Embryonic facial prominence (tissue), 1 donor: ENCODE measurements at regions not wholly inside any gene's neighbourhood (a gene's known extent, or its start where the extent isn't known, plus 50 kb on each side); places are given as distances from the start of the nearest gene placed in this dataset.
"Not testable (repeated sequence)": the region's sequence is repeated elsewhere in the genome, so short reads cannot be mapped to it uniquely, and the experiment has no call there.

ENCODE experiments used
- DNase-seq: peaks from one replicate; pipeline ENCODE4 v3.0.0-alpha.2; 2016; ENCODE audit errors: extremely low spot score

DNA sequence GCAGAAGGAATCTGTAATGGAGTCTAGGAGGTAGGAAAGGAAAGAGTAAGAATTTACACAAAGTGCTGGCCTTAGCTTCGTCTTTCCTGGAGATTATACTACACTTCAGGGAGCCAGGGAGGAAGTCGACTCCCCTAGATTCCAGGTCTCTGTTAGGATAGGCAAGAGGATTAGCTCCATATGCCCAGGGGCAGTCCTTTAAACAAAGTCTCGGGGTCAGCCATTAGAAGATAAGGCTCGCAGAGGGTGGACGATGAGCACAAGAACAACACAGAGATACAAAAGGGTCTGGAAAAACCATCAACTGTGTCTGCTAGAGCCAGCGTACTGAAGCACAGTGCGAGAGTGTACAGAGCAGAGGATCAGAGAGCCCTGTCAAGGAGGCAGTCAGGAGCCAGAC lies 344.7 kb upstream of the TNC start:
- no peak for DNase-seq

DNA sequence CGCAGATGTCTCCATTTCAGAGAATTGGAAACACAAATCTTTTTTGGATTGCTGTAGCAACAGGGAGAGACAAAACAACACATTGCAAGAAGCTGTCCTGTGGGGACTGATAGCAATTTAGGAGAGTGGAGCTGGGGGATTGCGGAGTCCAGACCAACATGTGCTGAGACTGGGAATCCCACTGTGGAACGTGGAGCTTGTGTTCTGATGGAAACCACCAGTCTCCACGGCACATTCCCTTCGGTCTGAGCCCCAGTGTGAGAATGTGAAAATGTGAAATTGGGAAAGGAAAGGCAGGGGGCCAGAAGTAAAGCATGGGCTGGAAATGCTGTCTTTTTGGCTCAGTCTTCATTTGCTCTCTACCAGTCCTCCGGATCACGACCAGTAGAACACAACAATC lies 348.8 kb upstream of the TNC start:
- peak; percentile 80 for DNase-seq

DNA sequence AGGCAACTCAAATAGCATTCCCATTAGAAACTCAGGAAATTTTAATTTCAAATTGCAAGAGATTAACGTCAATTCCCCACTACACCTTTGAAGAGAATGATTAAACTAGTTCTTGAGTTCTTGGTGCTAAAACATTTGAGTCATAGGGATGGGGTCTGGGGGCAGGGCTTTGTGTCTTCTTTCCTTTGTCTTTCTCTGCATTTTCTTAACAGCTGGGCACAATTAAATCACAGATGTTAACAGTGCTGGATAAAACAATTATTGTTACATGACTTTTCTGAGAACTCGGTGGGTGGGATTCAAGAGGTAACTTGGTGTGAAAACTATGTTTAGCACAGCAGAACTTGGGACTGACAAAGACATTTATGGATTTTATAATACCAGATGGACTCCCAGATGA lies 351.9 kb upstream of the TNC start:
- DNase-seq: no peak

DNA sequence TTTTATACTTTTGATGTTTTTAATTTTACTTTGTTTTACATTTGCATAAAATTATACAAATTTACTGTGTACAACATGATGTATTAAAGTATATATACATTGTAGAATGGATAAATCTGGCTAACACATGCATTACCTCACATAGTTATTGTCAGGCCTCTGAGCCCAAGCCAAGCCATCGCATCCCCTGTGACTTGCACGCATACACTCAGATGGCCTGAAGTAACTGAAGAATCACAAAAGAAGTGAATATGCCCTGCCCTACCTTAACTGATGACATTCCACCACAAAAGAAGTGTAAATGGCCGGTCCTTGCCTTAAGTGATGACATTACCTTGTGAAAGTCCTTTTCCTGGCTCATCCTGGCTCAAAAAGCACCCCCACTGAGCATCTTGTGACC lies 355.1 kb upstream of the TNC start:
- not testable (repeated sequence) for DNase-seq

DNA sequence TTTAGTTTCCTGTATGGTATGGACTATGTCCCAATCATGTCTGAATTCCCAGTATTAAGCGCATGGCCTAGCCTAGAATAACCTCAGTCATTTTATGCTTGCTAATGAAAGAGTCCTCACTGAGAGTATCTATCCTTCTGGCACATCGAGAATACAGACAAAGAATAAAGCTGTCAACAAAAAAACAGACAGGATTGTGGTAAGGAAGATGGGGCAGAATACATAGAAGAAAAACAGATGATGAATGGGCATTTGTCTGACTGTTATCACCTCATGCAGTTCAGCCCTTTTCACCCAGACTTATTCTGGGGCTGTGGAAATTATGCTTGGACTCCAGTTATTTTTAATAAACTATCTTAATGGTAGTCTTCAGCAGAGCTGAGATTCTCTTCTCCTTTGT lies 363.8 kb upstream of the TNC start:
- DNase-seq: no peak

DNA sequence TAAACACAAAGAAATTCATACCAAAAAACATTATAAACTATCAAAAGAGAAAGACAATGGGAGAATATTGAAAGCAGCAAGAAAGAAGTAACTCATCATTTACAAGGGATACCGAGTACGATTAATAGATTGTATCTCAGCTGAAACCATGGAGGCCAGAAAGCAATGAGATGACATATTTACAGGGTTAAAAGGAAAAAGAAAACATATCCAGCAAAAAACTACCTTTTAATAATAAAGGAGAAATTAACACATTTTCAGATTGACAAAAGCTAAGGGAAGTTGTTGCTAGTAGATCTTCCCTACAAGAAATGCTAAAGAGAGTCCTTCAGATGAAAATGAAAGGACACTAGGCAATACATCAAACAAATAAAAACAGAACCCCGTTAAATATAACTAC lies 364.8 kb upstream of the TNC start:
- DNase-seq: no peak

DNA sequence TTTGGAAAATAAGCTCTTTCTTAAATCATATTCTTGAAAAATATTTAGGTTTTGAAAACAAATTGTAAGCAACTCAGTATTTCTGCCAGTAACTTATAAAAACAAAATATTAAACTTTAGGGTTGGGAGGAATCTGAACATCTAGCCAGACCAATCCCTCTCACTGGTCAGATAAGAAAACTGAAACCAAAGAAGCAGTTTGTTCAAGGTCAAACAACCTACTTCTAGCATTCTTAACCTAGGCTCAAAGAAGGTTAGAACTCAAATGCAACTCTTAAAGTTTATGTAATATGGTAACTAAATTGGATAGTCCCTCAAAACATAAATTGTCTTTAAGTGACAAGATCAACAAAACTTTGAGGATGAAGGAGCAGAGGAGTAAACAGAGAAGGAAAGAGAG lies 374.9 kb upstream of the TNC start:
- DNase-seq: no peak

DNA sequence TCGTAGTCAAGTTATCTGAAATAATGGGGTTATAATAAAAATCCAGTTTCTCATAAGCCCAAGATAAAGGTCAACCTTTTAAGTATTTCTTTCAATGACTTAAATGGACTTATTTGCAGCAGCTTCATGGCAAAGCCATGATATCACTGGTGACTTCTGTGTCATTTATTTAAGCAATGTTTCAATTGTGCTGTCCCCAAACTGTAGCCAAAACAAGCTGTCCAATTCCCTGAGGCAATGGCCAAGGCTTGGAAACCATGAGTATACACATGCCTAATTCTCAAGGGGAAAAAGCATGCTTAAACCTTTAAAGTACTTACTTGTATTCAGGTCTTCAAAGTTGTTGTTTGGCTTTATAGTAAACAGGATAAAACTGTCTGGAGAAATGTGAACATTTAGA lies 376.4 kb upstream of the TNC start:
- DNase-seq: no peak

DNA sequence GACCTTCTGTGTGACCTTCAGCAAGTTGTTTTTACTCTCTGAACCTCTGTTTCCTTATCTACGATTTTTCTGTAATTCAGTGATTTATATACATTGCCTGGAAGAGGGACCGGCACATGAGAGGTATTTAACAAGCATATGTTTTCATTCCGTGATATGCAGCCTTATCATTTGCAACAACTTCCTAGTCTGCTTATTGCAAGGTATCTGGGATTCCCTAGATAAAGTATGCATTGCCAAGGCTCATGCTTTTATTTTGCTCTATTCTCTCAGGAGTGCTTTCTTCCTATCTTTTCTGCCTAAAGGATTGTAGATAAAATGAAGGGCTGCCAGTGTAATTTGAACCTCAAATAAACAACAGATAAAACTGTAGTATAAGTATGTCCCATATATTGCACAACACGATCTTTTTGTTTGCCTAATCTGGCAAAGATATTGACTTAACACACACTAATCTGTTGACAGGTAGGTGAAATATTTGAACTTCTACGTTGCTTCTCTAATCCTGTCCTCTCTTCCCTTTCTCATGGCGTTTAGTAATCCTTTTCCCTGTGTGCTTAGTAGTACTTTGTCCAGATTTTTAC lies 377.2 kb upstream of the TNC start:
- no peak for DNase-seq

DNA sequence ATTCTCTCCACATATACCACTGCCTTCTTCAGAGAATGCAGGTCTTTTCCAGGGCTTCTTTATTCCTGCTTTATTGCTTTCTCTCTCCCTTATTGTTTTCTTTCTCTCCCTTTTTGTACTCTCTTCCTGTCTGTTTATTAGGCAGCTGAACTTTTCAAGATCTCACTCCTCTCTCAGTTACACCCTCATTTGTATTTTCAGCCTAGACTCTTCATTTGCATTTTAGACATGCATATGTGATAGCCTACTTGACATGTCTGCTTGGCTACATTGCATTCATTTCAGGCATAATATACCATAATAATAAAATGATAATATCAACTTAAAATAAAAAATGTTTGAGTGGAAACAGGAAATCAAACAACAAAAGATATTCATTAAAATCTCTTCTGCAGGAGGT lies 377.9 kb upstream of the TNC start:
- no peak for DNase-seq

DNA sequence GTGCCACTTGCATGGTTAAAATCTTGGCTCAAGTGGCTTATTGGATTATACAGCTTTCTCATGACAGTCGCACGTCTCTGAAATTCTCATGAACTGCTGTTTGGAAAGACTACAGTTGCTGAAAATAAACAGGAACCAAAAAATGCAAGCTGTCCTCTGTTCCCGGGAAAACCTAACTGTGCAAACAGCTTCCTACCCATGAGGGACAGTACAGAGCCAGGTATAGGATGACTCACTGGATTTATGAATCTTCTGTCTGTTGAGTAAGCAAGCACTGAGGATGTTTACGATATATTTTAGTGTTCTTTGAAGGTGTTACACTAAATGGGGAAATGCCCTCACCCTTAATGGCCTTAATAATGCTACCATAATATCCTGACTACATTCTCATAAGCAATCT lies 380.3 kb upstream of the TNC start:
- DNase-seq: no peak

DNA sequence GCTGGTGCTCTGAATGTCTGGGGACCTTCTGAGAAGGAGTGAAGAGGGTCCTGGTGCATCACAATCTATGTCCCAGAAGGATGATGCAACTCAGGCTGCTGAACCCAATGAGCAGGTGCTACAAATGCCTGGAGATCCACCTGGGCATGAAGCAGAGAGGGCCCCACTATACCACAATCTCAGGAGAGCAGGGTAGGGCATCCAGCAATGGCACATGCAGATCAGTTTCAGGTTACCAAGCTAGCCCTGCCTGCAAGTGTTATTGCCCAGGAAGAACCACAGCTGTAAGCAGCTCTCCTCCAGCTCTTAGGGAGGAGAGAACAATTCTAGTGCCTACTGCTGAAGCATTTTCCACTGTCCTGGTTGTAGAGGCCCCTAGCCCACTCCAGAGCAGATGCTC lies 389.2 kb upstream of the TNC start:
- no peak for DNase-seq

DNA sequence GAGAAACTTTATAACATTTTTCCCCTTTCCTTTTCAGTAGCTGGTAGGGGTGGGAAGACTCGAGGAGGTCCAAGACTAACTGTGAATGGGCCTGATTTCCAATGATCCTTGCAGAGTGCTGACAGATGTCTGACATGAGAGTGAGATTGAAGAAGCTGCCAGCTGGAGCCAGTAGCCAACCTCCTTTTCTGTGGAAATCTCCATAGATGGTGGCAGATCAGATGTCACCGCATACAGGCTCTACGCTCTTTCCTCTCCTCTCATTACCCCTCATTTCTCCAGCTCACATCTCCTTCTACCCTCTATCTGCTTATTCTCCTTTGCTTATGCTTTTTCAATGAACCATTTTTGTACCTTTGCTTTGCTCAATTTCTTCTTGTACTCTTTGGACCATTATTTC lies 395.2 kb upstream of the TNC start:
- DNase-seq: no peak

DNA sequence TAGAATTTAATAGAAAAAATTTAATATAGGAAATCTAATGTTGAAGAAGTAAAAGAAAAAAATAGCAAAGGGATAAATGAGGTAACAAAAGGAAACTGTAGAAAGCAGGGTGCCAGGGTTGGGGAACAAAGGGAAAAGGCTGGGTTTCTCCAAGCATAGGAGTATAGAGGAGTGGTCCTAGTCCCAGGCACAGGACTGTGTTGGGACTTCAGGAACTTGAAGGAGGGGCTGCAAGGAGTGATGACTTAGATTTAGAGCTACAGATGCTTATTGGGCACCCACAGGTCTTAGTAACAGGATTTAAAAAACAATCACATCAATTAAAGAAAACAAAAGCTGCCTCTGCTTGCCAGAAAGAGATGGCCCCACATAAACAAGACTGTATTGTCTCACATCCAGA lies 396.5 kb upstream of the TNC start:
- DNase-seq: no peak

DNA sequence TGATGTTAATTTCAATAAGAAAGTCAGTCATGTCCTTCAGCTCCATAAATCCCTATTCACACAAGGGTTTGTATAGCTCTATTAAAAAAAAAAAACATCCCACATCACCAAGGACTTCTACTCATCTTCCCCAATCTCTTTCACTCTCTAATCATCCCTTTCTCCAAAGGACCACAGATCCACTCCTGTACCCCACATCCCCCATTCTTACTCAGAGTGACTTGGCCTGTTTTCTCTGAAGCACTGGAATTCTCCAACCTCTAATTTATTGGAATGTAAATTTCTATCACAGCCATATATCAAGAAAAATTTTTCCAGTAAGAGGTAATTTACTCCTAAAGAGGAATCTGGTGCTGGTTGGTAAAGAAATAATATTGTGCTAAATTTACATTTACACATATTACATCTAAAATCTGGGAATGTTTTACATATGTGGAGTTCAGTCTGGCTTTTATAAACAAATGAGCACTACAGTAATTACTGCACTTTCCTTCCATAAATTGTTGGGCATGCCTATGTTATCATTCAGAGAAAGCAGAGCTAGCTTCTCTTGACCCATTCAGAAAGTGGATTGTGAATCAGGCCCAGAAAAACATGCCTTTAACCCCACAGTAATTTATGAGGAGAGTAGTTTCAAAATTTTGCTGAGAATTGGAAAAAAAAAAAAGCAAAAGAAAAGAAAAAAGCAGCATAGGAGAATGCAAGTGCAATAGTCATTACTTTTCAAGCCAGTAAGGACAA lies 399.5 kb upstream of the TNC start:
- no peak for DNase-seq

DNA sequence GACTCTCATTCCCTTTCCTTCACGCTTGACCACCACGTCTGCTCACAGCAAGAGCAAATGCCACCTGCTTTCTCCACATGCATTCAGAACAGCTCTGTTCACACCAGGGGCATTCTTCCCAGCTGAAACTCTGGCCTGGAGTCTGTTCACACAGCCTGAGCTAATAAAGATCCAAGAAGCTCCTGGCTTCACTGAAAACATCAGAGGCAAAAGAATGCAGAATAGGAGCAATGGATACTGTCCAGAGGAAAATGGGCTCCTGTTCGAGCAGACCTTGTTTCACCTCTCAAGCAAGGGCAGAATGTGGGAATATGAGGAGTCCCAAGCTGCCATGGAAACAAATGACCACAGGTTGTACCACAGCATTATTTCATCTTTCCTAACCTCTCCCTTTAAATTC lies 402.7 kb upstream of the TNC start:
- no peak for DNase-seq

DNA sequence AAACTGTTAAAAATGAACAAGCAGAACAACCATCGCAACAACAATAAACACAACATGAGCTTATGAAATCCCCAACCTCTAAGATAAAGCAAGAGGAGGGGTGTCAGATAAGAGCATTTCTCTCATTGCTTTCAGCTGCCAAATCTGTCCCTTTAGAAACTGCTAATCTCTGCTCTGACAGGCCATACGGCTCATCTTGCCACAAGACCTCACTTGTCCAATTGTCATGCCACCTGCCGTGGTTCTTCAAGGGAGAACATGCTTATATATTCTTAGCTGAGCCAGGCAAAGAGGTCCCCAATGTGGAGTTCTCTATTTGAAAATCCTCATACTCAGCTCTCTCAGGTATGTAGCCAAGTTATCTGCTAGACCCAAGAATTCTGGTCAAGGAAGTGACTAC lies 405.0 kb upstream of the TNC start:
- no peak for DNase-seq

DNA sequence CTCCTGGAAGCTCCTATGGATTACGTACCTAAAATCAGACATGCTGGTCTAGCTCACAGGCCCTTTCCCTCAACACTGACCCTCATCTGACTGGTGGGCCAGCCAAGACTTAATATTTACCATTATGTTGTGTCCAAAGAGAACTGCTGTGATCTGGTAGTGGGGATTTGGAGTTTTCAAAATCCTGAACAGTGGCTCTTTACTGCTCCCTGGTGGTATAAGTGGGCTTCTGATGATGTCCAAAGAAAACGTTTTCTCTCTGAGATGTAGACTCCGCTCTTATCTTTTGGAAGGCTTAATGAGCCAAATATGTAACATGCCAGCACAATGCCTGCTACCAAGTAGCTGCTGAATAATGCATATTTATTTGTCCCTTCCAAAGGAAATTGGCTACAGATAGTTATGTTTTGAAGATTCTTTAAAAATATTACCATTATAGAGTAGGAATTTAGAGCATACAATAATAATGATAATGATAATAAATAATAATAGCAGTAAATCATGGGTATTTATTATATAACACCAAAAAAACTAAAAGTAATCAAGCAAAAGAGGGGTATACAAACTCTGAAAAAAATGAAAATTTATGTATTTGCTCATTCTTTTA lies 406.6 kb upstream of the TNC start:
- peak; percentile 80 for DNase-seq

DNA sequence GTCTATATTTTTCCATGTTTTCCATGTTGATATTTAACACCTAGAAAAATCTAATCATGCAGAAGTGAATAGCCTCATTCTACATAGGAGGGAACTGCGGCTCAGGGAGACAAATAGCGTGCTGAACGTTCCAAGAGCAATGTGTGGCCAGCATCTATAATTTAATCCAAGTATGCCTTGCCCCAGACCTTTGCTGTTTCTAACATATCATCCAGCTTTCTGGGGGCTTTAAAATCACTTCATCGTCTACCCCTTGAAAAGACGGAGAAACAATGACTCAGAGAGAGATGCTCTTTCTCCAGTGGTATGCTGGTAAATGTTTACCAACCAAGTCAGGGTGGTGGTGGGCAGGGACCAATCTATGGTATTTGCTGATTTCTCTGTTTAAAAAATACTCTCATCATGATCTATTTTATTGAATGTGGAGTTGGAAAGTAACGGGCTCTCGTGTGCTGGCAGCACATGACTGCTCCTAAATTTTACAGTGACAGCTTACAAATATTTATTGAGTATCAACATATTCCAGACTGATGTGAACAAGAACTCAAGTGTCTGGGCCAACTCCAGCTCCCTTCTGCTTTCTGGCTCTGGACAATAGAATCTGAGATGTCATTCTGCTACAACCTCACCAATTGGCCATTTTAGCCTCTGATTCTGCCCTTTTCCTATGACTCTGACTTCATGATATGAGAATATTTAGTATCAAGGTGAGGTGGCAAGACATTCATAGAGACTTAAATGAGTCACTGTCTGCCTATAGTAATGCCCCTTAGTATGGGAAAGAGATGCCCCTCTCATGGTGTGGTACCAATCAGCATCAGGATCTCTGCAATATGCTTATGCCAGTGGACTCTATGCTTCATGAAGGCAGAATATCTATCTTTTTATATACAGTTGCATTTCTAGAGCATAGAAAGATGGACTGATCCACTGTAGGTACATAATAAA lies 407.4 kb upstream of the TNC start:
- DNase-seq: no peak

DNA sequence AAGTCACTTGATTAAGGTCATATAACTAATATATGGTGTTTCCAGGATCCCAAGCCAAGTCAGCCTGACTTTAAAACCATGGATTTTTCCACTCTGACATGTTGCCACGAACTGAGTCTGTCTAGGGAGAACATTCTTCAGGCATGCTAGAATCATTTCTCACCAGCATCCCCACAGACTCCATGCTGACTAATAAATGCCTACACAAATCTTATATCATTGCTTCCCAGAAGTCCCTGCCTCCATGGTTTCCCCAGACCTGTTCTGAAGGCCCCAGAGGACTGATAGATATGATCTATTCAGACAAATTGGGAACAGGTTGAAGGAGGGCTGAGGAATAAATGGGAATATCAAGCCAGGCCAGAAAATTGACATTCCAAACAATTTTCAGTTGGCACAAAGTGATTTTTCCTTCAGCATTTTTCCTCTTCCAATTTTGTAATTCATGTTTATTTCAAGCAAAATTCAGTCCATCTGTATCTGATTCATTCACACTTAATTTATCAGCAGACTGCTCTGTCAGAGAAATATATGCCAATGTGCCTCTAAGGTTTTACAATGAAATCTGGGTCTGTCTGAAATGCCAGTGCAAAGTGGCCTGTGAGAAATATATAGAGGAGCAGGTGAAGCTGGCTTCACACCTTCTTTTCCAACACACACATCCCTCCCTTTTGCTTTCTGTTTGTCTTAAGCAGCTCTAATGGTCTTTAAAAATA lies 413.6 kb upstream of the TNC start:
- no peak for DNase-seq

DNA sequence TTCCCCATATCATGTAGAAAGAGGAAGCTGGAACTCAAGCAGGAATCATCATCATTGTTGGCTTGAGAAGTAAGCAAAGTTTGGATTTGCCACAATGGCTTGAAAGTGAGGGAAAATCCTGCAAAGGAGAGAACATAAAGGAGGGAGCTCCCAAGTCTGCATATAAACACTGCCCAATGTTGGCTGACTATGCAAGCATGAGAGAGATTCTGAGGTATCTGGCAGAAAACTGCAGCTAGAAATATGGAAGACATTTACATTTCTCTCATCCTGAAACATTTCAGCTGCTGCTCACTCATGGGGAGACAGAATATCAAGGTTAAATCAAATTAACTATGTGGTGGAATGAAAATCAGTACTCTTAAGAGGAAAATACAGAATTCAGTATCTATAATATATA lies 415.6 kb upstream of the TNC start:
- DNase-seq: no peak

DNA sequence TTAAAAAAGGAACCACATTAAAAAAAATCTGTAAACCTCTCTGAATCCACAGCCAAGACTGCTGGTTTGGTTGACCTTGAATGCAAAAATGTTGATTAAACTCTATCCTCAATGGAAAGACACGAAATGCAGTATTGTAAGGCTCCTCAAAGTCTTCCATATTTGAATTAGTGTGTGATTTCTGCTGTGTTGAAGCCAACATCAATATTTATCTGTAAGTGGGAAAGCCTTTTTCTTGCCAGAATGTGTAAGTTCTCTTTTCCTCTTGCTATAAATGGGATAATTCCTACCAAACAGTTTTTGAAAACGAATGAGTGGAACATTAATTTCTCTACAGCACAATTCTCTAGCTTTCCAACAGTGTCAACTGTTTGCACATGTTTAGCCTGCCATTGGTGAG lies 422.1 kb upstream of the TNC start:
- peak; percentile 20 for DNase-seq
